ENCODE measurements at regions not wholly inside any gene's neighbourhood (a gene's known extent, or its start where the extent isn't known, plus 50 kb on each side); places are given as distances from the start of the nearest gene placed in this dataset.

- no CpG with 5 or more reads among the region's 5 CpGs for WGBS, 2 experiments (ENCODE audit: extremely low coverage in 2 of 2, insufficient read length in 1 of 2)
- Histone ChIP-seq H3K4ac (ENCODE audit: low read depth, low read length) (no peak overlapping the region), H3K36me3 (ENCODE audit: control insufficient read depth, insufficient read depth, low read length) (no peaks in the 10 kb centered on the region), H2AFZ (replicated peaks; ENCODE audit: low read length, poor library complexity) (no peak overlapping the region), H2BK120ac (ENCODE audit: low read depth, low read length) (no peak overlapping the region), H3K79me1 (ENCODE audit: low read depth in 1 of 2, low read length in 2 of 2) (no peaks in the 10 kb centered on the region), H2BK5ac (ENCODE audit: low read depth, low read length, poor library complexity, severe bottlenecking) (no peak overlapping the region), H4K5ac (ENCODE audit: low read depth, low read length) (no peak overlapping the region), H2AK5ac (ENCODE audit: low read depth, low read length) (no peak overlapping the region), H4K91ac (ENCODE audit: insufficient read depth, low read depth, low read length) (no peak overlapping the region), H3K14ac (replicated peaks; ENCODE audit: low read depth, low read length) (no peak overlapping the region), H3K18ac (ENCODE audit: low read depth, low read length) (no peak overlapping the region), H3K4me1 (ENCODE audit: control insufficient read depth, insufficient read depth, low read length) (no peaks in the 10 kb centered on the region), H3K27me3 (ENCODE audit: control insufficient read depth, insufficient read depth, low read length) (no peaks in the 10 kb centered on the region), H2BK20ac (ENCODE audit: low read depth, low read length) (no peak overlapping the region), H3K4me3 (ENCODE audit: insufficient read depth, low read depth, low read length) (no peak overlapping the region), H3K56ac (ENCODE audit: extremely low read depth, insufficient read depth, low read length) (no peak overlapping the region), H2AK9ac (replicated peaks; ENCODE audit: low read depth, low read length, poor library complexity) (no peak overlapping the region), H3K9ac (ENCODE audit: low read depth, low read length) (no peak overlapping the region), H2BK15ac (ENCODE audit: low read depth, low read length) (no peak overlapping the region), H3K23ac (ENCODE audit: low read depth, low read length) (no peak overlapping the region), H3K9me1 (ENCODE audit: insufficient read depth, low read length) (no peaks in the 10 kb centered on the region), H3K27ac (ENCODE audit: insufficient read depth, low read length) (no peak overlapping the region), H3K9me3 (ENCODE audit: control insufficient read depth, insufficient read depth, low read length) (peaks cover 24% of the 10 kb centered on the region), H3K4me2 (ENCODE audit: low read depth, low read length) (no peak overlapping the region), H4K8ac (ENCODE audit: low read depth in 2 of 2, low read length in 2 of 2) (no peak overlapping the region), H4K20me1 (ENCODE audit: insufficient read depth, low read length) (no peaks in the 10 kb centered on the region)
- BruUV-seq (replicated peaks) = no TSS peak
- intact Hi-C loops (cut with micrococcal nuclease) = no loop called here
- no peak for TF ChIP-seq ELK1 (IDR thresholded peaks at IDR 0.05; ENCODE audit: borderline replicate concordance, low read depth, low read length)
- TF ChIP-seq RAD21 (IDR thresholded peaks at IDR 0.05; ENCODE audit: low read length) = no peak
- no peak for TF ChIP-seq CHD1 (IDR thresholded peaks at IDR 0.05; ENCODE audit: low read depth, low read length)
- TF ChIP-seq RCOR1 (IDR thresholded peaks at IDR 0.05; ENCODE audit: insufficient replicate concordance, low read length) = no peak
- no peak for TF ChIP-seq BHLHE40 (IDR thresholded peaks at IDR 0.05; ENCODE audit: low read depth, low read length)
- no peak for TF ChIP-seq CTCF (conservative IDR thresholded peaks at IDR 0.05; ENCODE audit: low read depth, low read length)
- no peak for TF ChIP-seq SMC3 (IDR thresholded peaks at IDR 0.05; ENCODE audit: low read depth, low read length)
- TF ChIP-seq RFX5 (IDR thresholded peaks at IDR 0.05; ENCODE audit: low read depth, low read length) = no peak
- no peak for TF ChIP-seq USF2 (IDR thresholded peaks at IDR 0.05; ENCODE audit: low read depth, low read length)
- TF ChIP-seq MAZ (IDR thresholded peaks at IDR 0.05; ENCODE audit: borderline replicate concordance, low read depth, low read length) = no peak
- no peak for TF ChIP-seq POLR2A (IDR thresholded peaks at IDR 0.05; ENCODE audit: low read depth, low read length)
- TF ChIP-seq FOS (IDR thresholded peaks at IDR 0.05; ENCODE audit: low read depth, low read length) = no peak
- TF ChIP-seq MAFK (IDR thresholded peaks at IDR 0.05; ENCODE audit: low read depth, low read length) = no peak
- TF ChIP-seq NFE2L2 (IDR thresholded peaks at IDR 0.05; ENCODE audit: low read depth, low read length) = no peak
- TF ChIP-seq MXI1 (IDR thresholded peaks at IDR 0.05; ENCODE audit: borderline replicate concordance, low read depth, low read length) = no peak
- no peak for TF ChIP-seq CEBPB (IDR thresholded peaks at IDR 0.05; ENCODE audit: low read depth, low read length)
- in situ Hi-C loops (cut with MboI; ENCODE audit: low sequenced_read_pairs) = no loop called here
- POLR2A ChIA-PET (ENCODE audit: unreplicated experiment) = no interaction called here
- no peak for ATAC-seq (ENCODE audit: low read depth)
- dilution Hi-C loops (cut with HindIII; ENCODE audit: low sequenced_read_pairs, unreplicated experiment) = no loop called here
- CTCF ChIA-PET = no interaction called here
- no peak for DNase-seq
Measured at GRCh38 chr7:153002572-153002971, 243.0 kb downstream of the ACTR3B start.
